ENCODE measurements at regions not wholly inside any gene's neighbourhood (a gene's known extent, or its start where the extent isn't known, plus 50 kb on each side); places are given as distances from the start of the nearest gene placed in this dataset.
A peak's percentile ranks its signal among the peaks of the same experiment; 100 is the strongest.

- TF ChIP-seq PAXIP1 (CRISPR knock-in tag; conservative IDR thresholded peaks at IDR 0.05) (peak; percentile 79), TBL1XR1 (IDR thresholded peaks at IDR 0.05; ENCODE audit: borderline replicate concordance, low read length, partially characterized antibody) (peak; percentile 24), SALL1 (CRISPR knock-in tag; IDR thresholded peaks at IDR 0.05) (peak; percentile 68), KLF13 (CRISPR knock-in tag; IDR thresholded peaks at IDR 0.05) (no peak), ASH2L (IDR thresholded peaks at IDR 0.05; ENCODE audit: insufficient read length, low read depth, low read length) (peak; percentile 22), NFAT5 (CRISPR knock-in tag; IDR thresholded peaks at IDR 0.05) (no peak), STAT6 (CRISPR knock-in tag; IDR thresholded peaks at IDR 0.05; ENCODE audit: borderline replicate concordance) (no peak), GATA4 (IDR thresholded peaks at IDR 0.05; ENCODE audit: borderline replicate concordance, low read depth) (no peak), PATZ1 (CRISPR knock-in tag; IDR thresholded peaks at IDR 0.05) (peak; percentile 26; the same call in 1 of the 2 replicates), IKZF1 (IDR thresholded peaks at IDR 0.05) (no peak), ZNF18 (CRISPR knock-in tag; IDR thresholded peaks at IDR 0.05; ENCODE audit: insufficient replicate concordance) (no peak), PITX1 (CRISPR knock-in tag; IDR thresholded peaks at IDR 0.05) (peak; percentile 68; the same call in 1 of the 2 replicates), HMG20A (CRISPR knock-in tag; IDR thresholded peaks at IDR 0.05; ENCODE audit: borderline replicate concordance) (peak; percentile 71; the same call in 1 of the 2 replicates), SKI (IDR thresholded peaks at IDR 0.05; ENCODE audit: partially characterized antibody) (peak; percentile 19)
Observed at GRCh38 chr21:41686664-41687063, 80.2 kb downstream of the RIPK4 start (continued).

Data from HepG2 (cell line).